Rectal smooth muscle tissue (tissue), 1 donor: ENCODE measurements at regions not wholly inside any gene's neighbourhood (a gene's known extent, or its start where the extent isn't known, plus 50 kb on each side); places are given as distances from the start of the nearest gene placed in this dataset.

Experiments used
- H3K27ac ChIP-seq: one replicate; pipeline ENCODE4 v1.7.0; 2013; ENCODE audit warnings: low read depth, low read length, inconsistent platforms
- H3K27me3 ChIP-seq: one replicate; pipeline ENCODE4 v1.7.0; 2013; ENCODE audit warnings: low read length; ENCODE audit not compliant: control insufficient read depth, insufficient read depth
- H3K36me3 ChIP-seq: one replicate; pipeline ENCODE4 v1.7.0; 2013; ENCODE audit warnings: low read length; ENCODE audit not compliant: control insufficient read depth, insufficient read depth
- H3K4me1 ChIP-seq: one replicate; pipeline ENCODE4 v1.7.0; 2013; ENCODE audit warnings: low read length; ENCODE audit not compliant: control insufficient read depth, insufficient read depth
- H3K4me3 ChIP-seq: one replicate; pipeline ENCODE4 v1.7.0; 2013; ENCODE audit warnings: low read length
- H3K9ac ChIP-seq: one replicate; pipeline ENCODE4 v1.7.0; 2013; ENCODE audit warnings: low read length

DNA sequence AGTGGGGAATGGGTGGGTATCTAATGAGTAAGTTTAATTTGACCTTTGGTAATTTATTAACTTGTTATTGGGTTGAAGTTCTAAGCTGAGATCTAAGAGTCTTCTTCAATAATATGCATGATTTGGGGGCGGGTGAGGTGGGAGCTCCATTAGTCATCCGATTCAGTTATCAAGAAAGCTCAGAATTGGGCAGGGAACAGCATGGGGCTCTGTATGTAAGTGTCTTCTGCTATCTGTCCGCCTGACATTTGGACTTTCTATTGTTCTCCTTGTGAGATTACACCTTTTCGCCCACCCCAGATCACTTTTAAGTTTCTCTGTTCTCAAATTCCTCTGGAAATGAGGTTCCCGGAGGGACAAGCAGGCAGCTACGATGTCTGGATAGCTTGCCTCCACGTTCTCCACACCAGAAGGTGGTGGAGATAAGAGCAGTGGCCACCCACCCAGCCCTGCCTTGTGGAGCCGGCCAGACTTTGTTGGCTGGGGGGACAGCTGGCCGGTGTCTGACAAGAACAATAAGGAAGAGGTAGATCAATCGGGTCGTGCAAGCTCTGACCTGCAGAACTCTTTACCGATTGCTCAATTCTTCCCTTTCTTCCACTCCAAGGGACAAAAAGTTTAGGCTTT is 75.5 kb upstream of the GATA6 start:
- Histone ChIP-seq H3K36me3 (no peaks in the 10 kb centered on the region), H3K27ac (no peak overlapping the region), H3K9ac (no peak overlapping the region), H3K27me3 (no peaks in the 10 kb centered on the region), H3K4me3 (no peak overlapping the region), H3K4me1 (no peaks in the 10 kb centered on the region)

- H3K9ac ChIP-seq, result no peak overlapping the region
- H3K27me3 ChIP-seq, result no peaks in the 10 kb centered on the region
- no peak overlapping the region for H3K4me3 ChIP-seq
- no peaks in the 10 kb centered on the region for H3K36me3 ChIP-seq
- H3K4me1 ChIP-seq, result no peaks in the 10 kb centered on the region
- H3K27ac ChIP-seq, result no peak overlapping the region
These were observed 75.0 kb upstream of the GATA6 start for GRCh38 chr18:22094358-22094734.

- Histone ChIP-seq H3K27ac (no peak overlapping the region), H3K9ac (no peak overlapping the region), H3K4me3 (no peak overlapping the region), H3K36me3 (no peaks in the 10 kb centered on the region), H3K27me3 (no peaks in the 10 kb centered on the region), H3K4me1 (no peaks in the 10 kb centered on the region)
These were observed 70.8 kb upstream of the GATA6 start for GRCh38 chr18:22098563-22098989.

GRCh38 chr18:22099925-22100324 is 69.5 kb upstream of the GATA6 start:
- no peak overlapping the region for H3K4me3 ChIP-seq
- H3K36me3 ChIP-seq, result no peaks in the 10 kb centered on the region
- H3K9ac ChIP-seq, result no peak overlapping the region
- H3K27ac ChIP-seq, result no peak overlapping the region
- no peaks in the 10 kb centered on the region for H3K27me3 ChIP-seq
- H3K4me1 ChIP-seq, result no peaks in the 10 kb centered on the region

- Histone ChIP-seq H3K27ac (no peak overlapping the region), H3K9ac (no peak overlapping the region), H3K36me3 (no peaks in the 10 kb centered on the region), H3K27me3 (no peaks in the 10 kb centered on the region), H3K4me1 (no peaks in the 10 kb centered on the region), H3K4me3 (no peak overlapping the region)
These were observed 67.7 kb upstream of the GATA6 start for GRCh38 chr18:22101731-22102130.

DNA sequence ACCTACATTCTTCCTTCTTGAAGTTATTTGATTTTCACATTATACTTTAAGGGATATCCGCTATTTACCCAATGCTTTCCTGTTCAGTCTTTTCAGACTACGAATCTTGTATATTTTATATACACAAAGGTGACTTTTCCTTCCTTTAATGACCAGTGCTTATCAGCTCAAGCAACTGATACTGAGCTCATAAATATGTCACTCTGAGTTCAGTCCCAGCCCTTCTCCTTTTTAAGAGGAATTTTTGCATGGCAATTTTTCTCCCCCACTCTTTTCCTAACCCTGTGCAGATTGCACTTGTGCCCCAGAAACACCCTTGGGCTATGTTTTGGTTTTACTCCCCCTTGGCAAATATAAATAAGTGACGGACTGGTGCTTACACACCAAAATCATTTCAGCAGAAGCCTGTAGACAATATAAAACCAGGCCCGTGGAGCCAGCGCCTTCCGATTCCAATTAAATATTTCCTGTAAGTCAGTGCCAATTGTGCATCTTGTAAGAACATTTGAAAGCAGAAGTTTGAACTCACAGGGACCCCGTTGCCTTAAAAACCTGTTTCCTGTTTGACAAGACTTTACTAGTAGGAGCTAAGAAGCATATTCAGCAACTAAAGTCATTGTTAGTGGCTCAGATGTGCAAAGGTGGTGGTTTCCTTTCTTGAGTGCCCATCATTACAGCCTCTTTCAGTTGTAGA is 66.3 kb upstream of the GATA6 start:
- Histone ChIP-seq H3K36me3 (no peaks in the 10 kb centered on the region), H3K9ac (no peak overlapping the region), H3K4me1 (no peaks in the 10 kb centered on the region), H3K27ac (no peak overlapping the region), H3K4me3 (no peak overlapping the region), H3K27me3 (no peaks in the 10 kb centered on the region)

GRCh38 chr18:22103647-22104031 is 65.8 kb upstream of the GATA6 start:
- Histone ChIP-seq H3K27me3 (no peaks in the 10 kb centered on the region), H3K4me1 (no peaks in the 10 kb centered on the region), H3K36me3 (no peaks in the 10 kb centered on the region), H3K4me3 (no peak overlapping the region), H3K9ac (no peak overlapping the region), H3K27ac (no peak overlapping the region)

DNA sequence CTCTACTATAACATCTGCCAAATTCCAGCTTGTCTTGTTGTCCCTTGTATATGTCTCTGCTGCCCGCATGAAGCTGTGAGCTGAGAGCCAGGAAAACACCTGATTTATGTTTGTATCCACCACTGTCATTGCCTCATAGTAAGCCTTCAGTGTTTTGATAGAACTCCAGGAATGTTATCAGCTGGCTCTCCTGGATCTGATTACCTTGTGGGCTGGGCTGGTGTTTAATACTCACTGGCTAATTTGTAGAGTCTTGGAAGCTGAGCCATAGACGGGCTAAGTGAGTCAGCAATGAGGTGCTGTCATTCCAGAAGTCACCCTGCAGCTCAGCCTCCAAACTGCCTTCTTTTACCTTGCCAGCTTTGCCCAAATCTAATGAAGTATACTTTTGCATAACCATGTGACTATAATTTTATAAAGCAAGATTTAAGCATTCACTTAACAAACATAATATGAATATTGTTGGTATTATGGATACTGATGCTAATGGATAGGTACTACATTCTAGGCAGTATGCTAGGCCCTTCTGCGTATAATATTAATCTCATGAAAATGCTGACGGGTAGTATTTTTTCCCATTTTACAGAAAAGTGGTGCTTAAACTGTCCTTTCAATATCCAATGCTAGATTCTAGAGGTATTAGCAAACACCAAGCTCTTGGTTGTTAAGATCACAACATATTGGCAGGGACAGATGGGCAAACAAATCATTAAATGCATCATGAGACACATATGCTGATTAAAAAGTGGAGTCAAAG is 62.7 kb upstream of the GATA6 start:
- H3K4me1 ChIP-seq, result no peaks in the 10 kb centered on the region
- no peak overlapping the region for H3K27ac ChIP-seq
- H3K4me3 ChIP-seq, result no peak overlapping the region
- H3K36me3 ChIP-seq, result no peaks in the 10 kb centered on the region
- H3K27me3 ChIP-seq, result no peaks in the 10 kb centered on the region
- H3K9ac ChIP-seq, result no peak overlapping the region

DNA sequence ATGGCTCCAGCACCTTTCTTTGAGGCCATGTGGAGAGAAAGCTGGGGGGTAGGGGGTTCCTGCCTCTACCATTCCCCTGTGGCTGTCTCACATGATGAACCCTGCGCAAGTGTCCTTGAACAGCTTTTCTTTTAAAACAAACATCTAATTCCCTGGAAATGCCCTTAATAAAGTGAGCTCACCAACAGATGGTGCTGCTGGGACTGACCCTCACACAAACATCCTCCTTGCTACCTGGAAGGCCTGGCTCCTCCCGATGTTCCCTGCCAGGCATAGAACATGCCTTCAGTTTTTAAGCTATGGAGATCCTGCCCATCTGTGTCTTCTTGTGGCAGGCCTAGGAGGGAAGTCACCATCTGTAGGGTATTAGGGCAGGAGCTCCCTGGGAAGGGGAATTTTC is 60.7 kb upstream of the GATA6 start:
- no peak overlapping the region for H3K27ac ChIP-seq
- H3K36me3 ChIP-seq, result no peaks in the 10 kb centered on the region
- no peaks in the 10 kb centered on the region for H3K27me3 ChIP-seq
- H3K4me1 ChIP-seq, result no peaks in the 10 kb centered on the region
- H3K4me3 ChIP-seq, result no peak overlapping the region
- H3K9ac ChIP-seq, result no peak overlapping the region

- Histone ChIP-seq H3K4me1 (no peaks in the 10 kb centered on the region), H3K27ac (no peak overlapping the region), H3K4me3 (no peak overlapping the region), H3K36me3 (no peaks in the 10 kb centered on the region), H3K9ac (no peak overlapping the region), H3K27me3 (no peaks in the 10 kb centered on the region)
These were observed 59.9 kb upstream of the GATA6 start for GRCh38 chr18:22109535-22109934.

GRCh38 chr18:22110461-22110924 is 58.9 kb upstream of the GATA6 start:
- Histone ChIP-seq H3K36me3 (no peaks in the 10 kb centered on the region), H3K9ac (no peak overlapping the region), H3K4me3 (no peak overlapping the region)

DNA sequence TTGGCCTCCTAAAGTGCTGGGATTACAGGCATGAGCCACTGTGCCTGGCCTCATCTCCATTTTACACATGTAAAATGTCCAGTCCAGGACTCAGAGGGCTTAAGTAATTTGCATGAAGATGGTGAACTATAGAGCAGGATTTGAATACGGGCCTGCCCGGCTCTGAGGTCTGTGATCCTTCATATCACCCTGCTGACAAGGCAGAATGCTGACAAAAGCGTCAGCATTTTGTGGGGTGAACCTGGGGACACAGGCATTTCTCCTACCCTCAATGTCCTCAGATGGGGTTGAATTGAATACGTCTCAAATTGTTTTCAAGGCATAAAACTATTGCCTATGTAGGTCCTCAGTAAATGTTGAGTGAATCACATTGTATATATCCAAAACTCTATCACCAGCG is 57.2 kb upstream of the GATA6 start:
- H3K4me1 ChIP-seq, result no peaks in the 10 kb centered on the region
- no peaks in the 10 kb centered on the region for H3K36me3 ChIP-seq
- H3K27me3 ChIP-seq, result no peaks in the 10 kb centered on the region
- no peak overlapping the region for H3K9ac ChIP-seq
- H3K4me3 ChIP-seq, result no peak overlapping the region
- no peak overlapping the region for H3K27ac ChIP-seq

More at GRCh38 chr18:22110461-22110924, 58.9 kb upstream of the GATA6 start:
- Histone ChIP-seq H3K4me1 (no peaks in the 10 kb centered on the region), H3K27ac (no peak overlapping the region), H3K27me3 (no peaks in the 10 kb centered on the region)
